GM23338 (cell line): ENCODE measurements at regions not wholly inside any gene's neighbourhood (a gene's known extent, or its start where the extent isn't known, plus 50 kb on each side); places are given as distances from the start of the nearest gene placed in this dataset.

ENCODE experiments used
- ATAC-seq: fragments of 200-7000 bp; cut with Tn5 transposase; 3 replicates; pipeline ENCODE4 v1.9.1; 2020
- DNase-seq: peaks from one replicate; pipeline ENCODE4 v3.0.0-alpha.2; 2015; ENCODE audit warnings: low spot score
- H2AFZ ChIP-seq: fragments of 200-600 bp; sonication (generic); 2 replicates; pipeline ENCODE4 v1.8.0; 2016; ENCODE audit warnings: antibody characterized with exemption, mild to moderate bottlenecking, moderate library complexity
- H3F3A ChIP-seq: fragments of 200-600 bp; sonication (generic); replicated peaks from 2 replicates; pipeline ENCODE4 v1.8.0; 2017; ENCODE audit warnings: antibody characterized with exemption, mixed run types, low read depth
- H3K27ac ChIP-seq: fragments of 200-600 bp; sonication (generic); 2 replicates; pipeline ENCODE4 v1.6.1; 2016; ENCODE audit warnings: low read depth
- H3K27me3 ChIP-seq: fragments of 200-600 bp; sonication (generic); 2 replicates; pipeline ENCODE4 v1.8.0; 2016; ENCODE audit warnings: mild to moderate bottlenecking, mixed run types, moderate library complexity; ENCODE audit not compliant: insufficient read depth
- H3K36me3 ChIP-seq: fragments of 200-600 bp; sonication (generic); 2 replicates; pipeline ENCODE4 v1.8.0; 2016; ENCODE audit warnings: mild to moderate bottlenecking; ENCODE audit not compliant: insufficient read depth
- H3K4me1 ChIP-seq: fragments of 200-600 bp; sonication (generic); 2 replicates; pipeline ENCODE4 v1.8.0; 2016; ENCODE audit warnings: mild to moderate bottlenecking, moderate library complexity; ENCODE audit not compliant: insufficient read depth
- H3K4me2 ChIP-seq: fragments of 200-600 bp; sonication (generic); 2 replicates; pipeline ENCODE4 v1.7.1; 2017; ENCODE audit warnings: mixed run types
- H3K4me3 ChIP-seq: fragments of 200-600 bp; sonication (generic); 2 replicates; pipeline ENCODE4 v1.6.1; 2016; ENCODE audit warnings: mixed run types
- H3K79me2 ChIP-seq: fragments of 200-600 bp; sonication (generic); replicated peaks from 2 replicates; pipeline ENCODE4 v1.8.0; 2017; ENCODE audit warnings: mild to moderate bottlenecking; ENCODE audit not compliant: insufficient read depth
- H3K9me2 ChIP-seq: fragments of 200-600 bp; sonication (generic); 2 replicates; pipeline ENCODE4 v1.8.0; 2017; ENCODE audit not compliant: insufficient read depth
- H4K20me1 ChIP-seq: fragments of 200-600 bp; sonication (generic); replicated peaks from 2 replicates; pipeline ENCODE4 v1.8.0; 2017; ENCODE audit warnings: mild to moderate bottlenecking; ENCODE audit not compliant: insufficient read depth
- H3K27ac Mint-ChIP-seq: 2 replicates; pipeline ENCODE4 v1.8.0; 2020; ENCODE audit warnings: inconsistent platforms, mild to moderate bottlenecking, moderate library complexity, mixed read lengths
- H3K27me3 Mint-ChIP-seq: 3 replicates; pipeline ENCODE4 v1.8.0; 2022; ENCODE audit warnings: low read depth, mild to moderate bottlenecking, moderate library complexity, mixed read lengths, inconsistent platforms; ENCODE audit not compliant: insufficient read depth, poor library complexity
- H3K36me3 Mint-ChIP-seq: 3 replicates; pipeline ENCODE4 v1.8.0; 2021; ENCODE audit warnings: low read depth, mild to moderate bottlenecking, inconsistent platforms, moderate library complexity, mixed read lengths
- H3K4me1 Mint-ChIP-seq: 3 replicates; pipeline ENCODE4 v1.8.0; 2020; ENCODE audit warnings: mild to moderate bottlenecking, inconsistent platforms, mixed read lengths
- H3K4me3 Mint-ChIP-seq: 3 replicates; pipeline ENCODE4 v1.8.0; 2021; ENCODE audit warnings: moderate library complexity, mild to moderate bottlenecking, inconsistent platforms, mixed read lengths
- H3K9me3 Mint-ChIP-seq: 3 replicates; pipeline ENCODE4 v1.8.0; 2020; ENCODE audit warnings: moderate library complexity, mild to moderate bottlenecking, inconsistent platforms, mixed read lengths
- ETS1 ChIP-seq: IDR thresholded peaks from 2 replicates; pipeline ENCODE4 v1.6.1; 2016; ENCODE audit warnings: antibody characterized with exemption
- EZH2 ChIP-seq: fragments of 200-600 bp; sonication (generic); IDR thresholded peaks from one replicate; pipeline ENCODE4 v1.8.0; 2017; ENCODE audit warnings: antibody characterized with exemption, mild to moderate bottlenecking, low read depth; ENCODE audit not compliant: unreplicated experiment
- JUNB ChIP-seq: IDR thresholded peaks from one replicate; pipeline ENCODE4 v1.6.1; 2016; ENCODE audit warnings: antibody characterized with exemption; ENCODE audit not compliant: unreplicated experiment
- NANOG ChIP-seq: IDR thresholded peaks from 2 replicates; pipeline ENCODE4 v1.6.1; 2016; ENCODE audit warnings: antibody characterized with exemption, borderline replicate concordance
- POLR2AphosphoS5 ChIP-seq: IDR thresholded peaks from 2 replicates; pipeline ENCODE4 v1.6.1; 2016; ENCODE audit warnings: antibody characterized with exemption, low read depth
- ZNF462 ChIP-seq: fragments of 250-450 bp; sonication (Bioruptor Pico); IDR thresholded peaks from 2 replicates; pipeline ENCODE4 v1.5.0; 2020; ENCODE audit warnings: mild to moderate bottlenecking, moderate library complexity

DNA sequence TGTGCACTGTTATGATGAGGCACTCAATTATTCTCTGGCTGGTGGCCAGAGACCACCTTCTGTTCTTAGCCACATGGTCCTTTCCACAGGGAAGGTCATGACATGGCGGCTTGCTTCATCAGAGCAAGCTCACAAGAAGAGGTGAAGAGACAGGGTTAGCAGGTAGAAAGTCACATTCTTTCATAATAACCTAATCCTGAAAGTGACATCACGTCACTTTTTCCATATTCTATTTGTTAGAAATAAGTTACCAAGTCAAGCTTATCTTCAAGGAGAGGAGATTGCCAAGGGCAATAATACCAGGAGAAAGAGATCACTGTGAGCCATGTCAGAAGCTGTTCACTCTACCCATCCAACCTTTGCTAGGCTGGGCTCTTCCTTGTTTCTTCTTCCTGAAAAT, 139.4 kb downstream of the OSR1 start:
- Histone ChIP-seq H3K27me3 (no peaks in the 10 kb centered on the region), H3K4me3 (no peak overlapping the region), H4K20me1 (no peaks in the 10 kb centered on the region), H2AFZ (no peak overlapping the region), H3K4me1 (no peaks in the 10 kb centered on the region), H3F3A (no peaks in the 10 kb centered on the region), H3K36me3 (no peaks in the 10 kb centered on the region), H3K4me2 (no peak overlapping the region), H3K27ac (no peak overlapping the region), H3K79me2 (no peaks in the 10 kb centered on the region), H3K9me2 (no peaks in the 10 kb centered on the region)
- Mint-ChIP-seq H3K27ac (peak overlapping the region; percentile 61; the same call in 1 of the 2 replicates), H3K36me3 (no peaks in the 10 kb centered on the region), H3K27me3 (no peaks in the 10 kb centered on the region), H3K4me1 (peaks cover 6% of the 10 kb centered on the region; the same call in 2 of the 3 replicates), H3K4me3 (no peak overlapping the region), H3K9me3 (no peaks in the 10 kb centered on the region)
- DNase-seq, result no peak
- ATAC-seq, result no peak
- TF ChIP-seq EZH2, result no peak
- TF ChIP-seq JUNB, result no peak
- TF ChIP-seq NANOG, result no peak
- TF ChIP-seq ZNF462 (CRISPR knock-in tag), result no peak
- TF ChIP-seq POLR2AphosphoS5, result no peak
- TF ChIP-seq ETS1, result no peak
